ENCODE measurements at regions not wholly inside any gene's neighbourhood (a gene's known extent, or its start where the extent isn't known, plus 50 kb on each side); places are given as distances from the start of the nearest gene placed in this dataset.

DNA sequence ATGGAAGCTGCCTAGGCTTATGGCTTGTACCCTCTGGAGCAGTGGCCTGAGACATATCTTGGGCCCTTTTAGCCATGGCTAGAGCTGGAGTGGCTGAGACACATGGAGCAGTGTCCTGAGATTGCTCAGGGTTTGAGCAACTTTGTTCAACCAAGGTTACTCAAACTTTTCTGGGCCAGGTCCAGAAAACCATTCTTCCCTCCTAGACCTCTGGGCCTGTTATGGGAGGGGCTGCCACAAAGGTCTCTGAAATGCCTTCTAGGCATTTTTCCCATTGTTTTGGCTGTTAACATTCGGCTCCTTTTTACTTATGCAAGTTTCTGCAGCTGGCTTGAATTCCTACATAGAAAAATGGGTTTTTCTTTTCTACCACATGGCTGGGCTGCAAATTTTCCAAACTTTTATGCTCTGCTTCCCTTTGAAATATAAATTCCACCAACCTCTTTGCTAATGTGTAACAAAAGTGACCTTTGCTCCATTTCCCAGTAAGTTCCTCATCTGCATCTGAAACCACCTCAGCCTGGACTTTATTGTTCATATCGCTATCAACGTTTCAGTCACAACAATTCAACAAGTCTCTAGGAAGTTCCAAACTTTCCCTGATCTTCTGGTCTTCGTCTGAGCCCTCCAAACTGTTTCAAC is 84.9 kb upstream of the MAP4K3 start:
- Mint-ChIP-seq H3K4me3 (ENCODE audit: low read depth, unreplicated experiment) (no peak overlapping the region), H3K36me3 (ENCODE audit: insufficient read depth, unreplicated experiment) (peaks cover 9% of the 10 kb centered on the region), H3K9me3 (ENCODE audit: low read depth, unreplicated experiment) (peaks cover 5% of the 10 kb centered on the region), H3K27ac (ENCODE audit: unreplicated experiment) (peak overlapping the region; percentile 8), H3K4me1 (ENCODE audit: low read depth, unreplicated experiment) (peaks cover 35% of the 10 kb centered on the region), H3K27me3 (ENCODE audit: unreplicated experiment) (no peaks in the 10 kb centered on the region)
- TF ChIP-seq, protein P1, sequence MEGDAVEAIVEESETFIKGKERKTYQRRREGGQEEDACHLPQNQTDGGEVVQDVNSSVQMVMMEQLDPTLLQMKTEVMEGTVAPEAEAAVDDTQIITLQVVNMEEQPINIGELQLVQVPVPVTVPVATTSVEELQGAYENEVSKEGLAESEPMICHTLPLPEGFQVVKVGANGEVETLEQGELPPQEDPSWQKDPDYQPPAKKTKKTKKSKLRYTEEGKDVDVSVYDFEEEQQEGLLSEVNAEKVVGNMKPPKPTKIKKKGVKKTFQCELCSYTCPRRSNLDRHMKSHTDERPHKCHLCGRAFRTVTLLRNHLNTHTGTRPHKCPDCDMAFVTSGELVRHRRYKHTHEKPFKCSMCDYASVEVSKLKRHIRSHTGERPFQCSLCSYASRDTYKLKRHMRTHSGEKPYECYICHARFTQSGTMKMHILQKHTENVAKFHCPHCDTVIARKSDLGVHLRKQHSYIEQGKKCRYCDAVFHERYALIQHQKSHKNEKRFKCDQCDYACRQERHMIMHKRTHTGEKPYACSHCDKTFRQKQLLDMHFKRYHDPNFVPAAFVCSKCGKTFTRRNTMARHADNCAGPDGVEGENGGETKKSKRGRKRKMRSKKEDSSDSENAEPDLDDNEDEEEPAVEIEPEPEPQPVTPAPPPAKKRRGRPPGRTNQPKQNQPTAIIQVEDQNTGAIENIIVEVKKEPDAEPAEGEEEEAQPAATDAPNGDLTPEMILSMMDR (IDR thresholded peaks at IDR 0.05; ENCODE audit: unreplicated experiment) = no peak
- no peak for DNase-seq
- CTCF ChIA-PET = interaction anchor here (1.4 kb wide), 1 partner anchor 11 kb away, joined by 3 read pairs; no protein-coding TSS in a partner anchor
- intact Hi-C loops (cut with micrococcal nuclease; ENCODE audit: unreplicated experiment) = no loop called here
- BruUV-seq (replicated peaks) = no TSS peak

DNA sequence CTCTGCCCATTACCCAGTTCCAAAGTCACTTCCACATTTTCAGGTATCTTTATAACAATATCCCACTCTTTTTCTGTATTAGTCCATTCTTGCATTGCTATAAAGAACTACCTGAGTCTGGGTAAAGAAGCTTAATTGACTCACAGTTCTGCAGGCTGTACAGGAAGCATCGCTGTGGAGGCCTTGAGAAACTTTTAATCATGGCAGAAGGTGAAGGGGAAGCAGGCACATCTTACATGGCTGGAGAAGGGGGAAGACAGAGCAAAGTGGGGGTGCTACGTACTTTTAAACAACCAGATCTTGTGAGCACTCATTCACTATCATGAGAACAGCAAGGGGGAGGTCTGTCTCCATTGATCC is 85.4 kb upstream of the MAP4K3 start:
- BruUV-seq (replicated peaks) = no TSS peak
- no peak for DNase-seq
- H3K4me3 Mint-ChIP-seq (ENCODE audit: low read depth, unreplicated experiment) = no peak overlapping the region
- TF ChIP-seq, protein P1 (IDR thresholded peaks at IDR 0.05; ENCODE audit: unreplicated experiment) = no peak
- H3K27me3 Mint-ChIP-seq (ENCODE audit: unreplicated experiment) = no peaks in the 10 kb centered on the region
- peaks cover 5% of the 10 kb centered on the region for H3K9me3 Mint-ChIP-seq (ENCODE audit: low read depth, unreplicated experiment)
- peaks cover 35% of the 10 kb centered on the region for H3K4me1 Mint-ChIP-seq (ENCODE audit: low read depth, unreplicated experiment)
- CTCF ChIA-PET = interaction anchor here (1.4 kb wide), 1 partner anchor 11 kb away, joined by 3 read pairs; no protein-coding TSS in a partner anchor
- intact Hi-C loops (cut with micrococcal nuclease; ENCODE audit: unreplicated experiment) = no loop called here
- peaks cover 9% of the 10 kb centered on the region for H3K36me3 Mint-ChIP-seq (ENCODE audit: insufficient read depth, unreplicated experiment)
- H3K27ac Mint-ChIP-seq (ENCODE audit: unreplicated experiment) = peak overlapping the region; percentile 8

DNA sequence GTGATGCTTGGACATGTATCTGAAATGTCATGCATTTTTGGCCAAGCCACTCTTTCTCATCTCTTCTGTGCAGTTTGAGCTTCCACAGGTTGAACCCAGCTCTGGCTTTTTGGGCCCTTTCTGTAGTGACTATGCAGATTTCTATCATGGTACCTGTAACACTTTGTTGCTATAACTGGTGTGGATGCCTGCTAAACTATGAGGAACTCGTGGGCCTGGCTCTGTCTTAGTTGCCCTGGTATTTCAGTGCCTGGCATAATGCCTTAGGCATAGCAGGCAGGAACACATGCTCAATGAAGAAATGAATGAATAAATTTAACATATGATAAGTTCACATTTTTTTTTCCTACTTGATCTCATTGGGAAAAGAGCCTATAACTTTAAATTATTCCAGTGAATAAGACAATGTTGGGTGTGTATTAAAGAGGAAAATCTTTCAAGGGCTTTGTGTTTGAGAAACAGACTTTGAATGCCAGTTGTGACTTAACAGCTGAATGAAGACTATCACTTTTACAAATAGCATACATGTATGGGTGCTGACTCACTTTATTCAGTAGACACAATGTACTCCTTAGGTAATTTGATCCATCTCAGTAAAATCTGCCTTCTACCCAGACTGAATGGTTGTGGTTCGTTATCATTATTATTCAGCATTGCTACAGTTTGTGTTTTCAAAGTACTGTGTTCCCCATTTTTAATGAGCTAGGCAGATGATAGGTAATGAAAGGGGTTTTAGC is 86.4 kb upstream of the MAP4K3 start:
- Mint-ChIP-seq H3K27me3 (ENCODE audit: unreplicated experiment) (no peaks in the 10 kb centered on the region), H3K4me3 (ENCODE audit: low read depth, unreplicated experiment) (no peak overlapping the region), H3K9me3 (ENCODE audit: low read depth, unreplicated experiment) (peaks cover 5% of the 10 kb centered on the region), H3K27ac (ENCODE audit: unreplicated experiment) (peak overlapping the region; percentile 45), H3K36me3 (ENCODE audit: insufficient read depth, unreplicated experiment) (peaks cover 9% of the 10 kb centered on the region), H3K4me1 (ENCODE audit: low read depth, unreplicated experiment) (peaks cover 35% of the 10 kb centered on the region)
- peak; percentile 24 for DNase-seq
- TF ChIP-seq, protein P1 (IDR thresholded peaks at IDR 0.05; ENCODE audit: unreplicated experiment) = no peak
- no TSS peak for BruUV-seq (replicated peaks)
- intact Hi-C loops (cut with micrococcal nuclease; ENCODE audit: unreplicated experiment) = no loop called here
- CTCF ChIA-PET = interaction anchor here (0.6 to 1.4 kb wide), 5 partner anchors 12 to 226 kb away, joined by 3 to 4 read pairs (median 3); no protein-coding TSS in a partner anchor

DNA sequence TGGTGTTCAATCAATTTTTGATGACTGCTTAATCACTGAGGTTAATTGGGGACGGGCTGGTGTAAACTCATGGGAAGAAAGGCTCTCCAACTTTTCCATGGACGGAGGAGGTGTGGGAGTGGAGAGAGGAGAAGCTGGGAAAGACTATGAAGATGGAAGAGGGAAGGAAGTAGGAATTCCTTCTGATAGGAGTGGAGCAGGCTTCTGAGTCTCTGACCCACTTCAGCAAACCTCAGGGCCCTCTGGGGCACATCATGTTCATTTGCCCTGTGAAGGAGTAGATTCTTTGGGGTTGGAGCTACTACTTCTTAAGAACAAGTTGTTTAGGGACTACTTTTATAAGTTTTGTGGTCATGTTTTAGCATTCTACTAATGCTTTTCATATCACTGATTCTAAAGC is 87.0 kb upstream of the MAP4K3 start:
- peaks cover 35% of the 10 kb centered on the region for H3K4me1 Mint-ChIP-seq (ENCODE audit: low read depth, unreplicated experiment)
- no TSS peak for BruUV-seq (replicated peaks)
- CTCF ChIA-PET = interaction anchor here (0.6 to 0.9 kb wide), 5 partner anchors 28 to 226 kb away, joined by 3 to 4 read pairs (median 3); no protein-coding TSS in a partner anchor

More for the DNA sequence above, 87.0 kb upstream of the MAP4K3 start:
- TF ChIP-seq, protein P1 (IDR thresholded peaks at IDR 0.05; ENCODE audit: unreplicated experiment) = no peak
- Mint-ChIP-seq H3K27me3 (ENCODE audit: unreplicated experiment) (no peaks in the 10 kb centered on the region), H3K36me3 (ENCODE audit: insufficient read depth, unreplicated experiment) (peaks cover 9% of the 10 kb centered on the region), H3K4me3 (ENCODE audit: low read depth, unreplicated experiment) (no peak overlapping the region), H3K9me3 (ENCODE audit: low read depth, unreplicated experiment) (peaks cover 5% of the 10 kb centered on the region), H3K27ac (ENCODE audit: unreplicated experiment) (peak overlapping the region; percentile 45)
- intact Hi-C loops (cut with micrococcal nuclease; ENCODE audit: unreplicated experiment) = no loop called here
- no peak for DNase-seq
